Stomach (tissue), 8 donors: ENCODE measurements at regions not wholly inside any gene's neighbourhood (a gene's known extent, or its start where the extent isn't known, plus 50 kb on each side); places are given as distances from the start of the nearest gene placed in this dataset.
A peak's percentile ranks its signal among the peaks of the same experiment; 100 is the strongest.

Experiments
- DNase-seq, 2 donors: peaks; one replicate each; pipeline versions ENCODE4 v3.0.0 to v3.0.0-alpha.2; 2013 to 2019
- H3K27ac ChIP-seq, 5 donors: fragments of 200-600 bp in 4 of 5; sonication (generic) in 4 of 5; one replicate each; pipeline ENCODE4 v1.5.1; 2013 to 2019; ENCODE audit warnings: mild to moderate bottlenecking in 1 of 5, moderate library complexity in 1 of 5
- H3K27me3 ChIP-seq, 3 donors: fragments of 200-600 bp; sonication (generic); one replicate each; pipeline ENCODE4 v1.5.1; 2017 to 2019; ENCODE audit warnings: mixed run types in 1 of 3
- H3K36me3 ChIP-seq, 4 donors: fragments of 200-600 bp; sonication (generic); 1 replicate in 3 of 4; 2 replicates in 1 of 4; pipeline ENCODE4 v1.5.1; 2016 to 2019
- H3K4me1 ChIP-seq, 4 donors: fragments of 200-600 bp; sonication (generic); one replicate each; pipeline ENCODE4 v1.5.1; 2016 to 2019
- H3K4me3 ChIP-seq, 4 donors: fragments of 200-600 bp; sonication (generic) in 3 of 4; one replicate each; pipeline ENCODE4 v1.5.1; 2016 to 2019; ENCODE audit warnings: mild to moderate bottlenecking in 1 of 4
- H3K9me3 ChIP-seq, 4 donors: fragments of 200-600 bp; sonication (generic); one replicate each; pipeline ENCODE4 v1.5.1; 2016 to 2019
- EP300 ChIP-seq: sonication (generic); formaldehyde crosslinking; IDR thresholded peaks from one replicate; pipeline ENCODE4 v1.6.1; 2017; ENCODE audit warnings: antibody characterized with exemption
- POLR2A ChIP-seq, 4 donors: fragments of 450-650 bp; IDR thresholded peaks; one replicate each; pipeline ENCODE4 v1.6.1; 2016; ENCODE audit warnings: antibody characterized with exemption in 4 of 4, control low read depth in 2 of 4, mild to moderate bottlenecking in 1 of 4, moderate library complexity in 1 of 4
- POLR2AphosphoS5 ChIP-seq, 3 donors: sonication (generic); formaldehyde crosslinking; IDR thresholded peaks; one replicate each; pipeline ENCODE4 v1.6.1; 2016; ENCODE audit warnings: antibody characterized with exemption in 3 of 3
- WGBS, 5 donors: extraction: QIAGEN DNeasy Blood & Tissue Kit in 3 of 5; methylation state at CpG; one replicate each; pipeline versions ENCODE4 v1.1.5 to v1.1.7; 2013 to 2018; 5-methylcytosine and 5-hydroxymethylcytosine counted together
- intact Hi-C: fragments of 100-400 bp; cut with DNase I; formaldehyde crosslinking; loops from one replicate; pipeline ENCODE4 v1.15.1; 2023; ENCODE audit warnings: low total_unique reads
- TF ChIP-seq, protein P1 (sequence below), 7 experiments: fragments of 450-650 bp in 4 of 7; fragments of 200-600 bp in 3 of 7; sonication (generic) in 3 of 7; IDR thresholded peaks; one replicate each; pipeline ENCODE4 v1.5.1; 2016 to 2019; ENCODE audit warnings: antibody characterized with exemption in 7 of 7, control low read depth in 2 of 7, mild to moderate bottlenecking in 1 of 7
- donor health status: healthy with polysubstance abuse.
- donor health status: Bipolar disorder and iron deficiency.
- donor health status: healthy.

DNA sequence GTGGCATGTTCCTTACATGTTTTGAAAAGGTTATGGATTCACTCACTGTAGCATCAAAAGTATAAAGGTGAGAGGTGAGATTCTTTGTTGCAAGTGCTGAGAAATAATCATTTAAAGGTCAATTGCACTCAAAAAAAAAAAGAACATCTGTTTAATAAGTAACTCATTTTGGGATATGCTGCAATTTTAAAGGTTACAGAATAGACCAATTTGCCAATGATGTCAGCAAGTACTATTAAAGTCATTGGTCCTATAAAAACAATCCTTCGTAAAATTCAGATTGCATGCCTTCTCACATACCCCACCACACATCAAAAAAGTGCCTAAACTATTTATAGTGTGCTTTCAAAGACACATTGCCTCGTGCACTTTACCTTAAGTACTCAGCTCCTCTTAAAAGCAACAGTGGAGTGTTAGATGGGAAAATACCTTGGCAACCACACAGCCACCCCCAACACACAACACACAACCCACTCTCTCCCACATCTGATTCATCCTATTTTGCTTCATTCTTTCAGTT is 218.2 kb upstream of the ADGRL2 start:
- peak in 1 of 2 donors; percentile 38 for DNase-seq
- intact Hi-C loops: no loop called here
- H3K27ac ChIP-seq: peak overlapping the region in 1 of 5 donors; percentile 27
- no peaks in the 10 kb centered on the region for H3K9me3 ChIP-seq
- no peak for TF ChIP-seq EP300
- TF ChIP-seq POLR2AphosphoS5 (IDR thresholded peaks at IDR 0.05): no peak
- H3K27me3 ChIP-seq: no peaks in the 10 kb centered on the region
- WGBS, 5 donors: 50 to 62% (median 60%) methylated on average over 2 of the region's 2 CpGs
- no peak overlapping the region for H3K4me3 ChIP-seq
- H3K4me1 ChIP-seq: peaks cover 0 to 12% (median 4%) of the 10 kb centered on the region in 4 donors
- H3K36me3 ChIP-seq: no peaks in the 10 kb centered on the region

- Histone ChIP-seq H3K4me1 (peaks cover 0 to 12% (median 2%) of the 10 kb centered on the region in 4 donors), H3K4me3 (no peak overlapping the region), H3K27me3 (no peaks in the 10 kb centered on the region), H3K36me3 (no peaks in the 10 kb centered on the region), H3K27ac (no peak overlapping the region), H3K9me3 (no peaks in the 10 kb centered on the region)
- intact Hi-C loops: no loop called here
- TF ChIP-seq POLR2A (IDR thresholded peaks at IDR 0.05) (no peak), POLR2AphosphoS5 (IDR thresholded peaks at IDR 0.05) (no peak), EP300 (no peak)
- TF ChIP-seq, protein P1, sequence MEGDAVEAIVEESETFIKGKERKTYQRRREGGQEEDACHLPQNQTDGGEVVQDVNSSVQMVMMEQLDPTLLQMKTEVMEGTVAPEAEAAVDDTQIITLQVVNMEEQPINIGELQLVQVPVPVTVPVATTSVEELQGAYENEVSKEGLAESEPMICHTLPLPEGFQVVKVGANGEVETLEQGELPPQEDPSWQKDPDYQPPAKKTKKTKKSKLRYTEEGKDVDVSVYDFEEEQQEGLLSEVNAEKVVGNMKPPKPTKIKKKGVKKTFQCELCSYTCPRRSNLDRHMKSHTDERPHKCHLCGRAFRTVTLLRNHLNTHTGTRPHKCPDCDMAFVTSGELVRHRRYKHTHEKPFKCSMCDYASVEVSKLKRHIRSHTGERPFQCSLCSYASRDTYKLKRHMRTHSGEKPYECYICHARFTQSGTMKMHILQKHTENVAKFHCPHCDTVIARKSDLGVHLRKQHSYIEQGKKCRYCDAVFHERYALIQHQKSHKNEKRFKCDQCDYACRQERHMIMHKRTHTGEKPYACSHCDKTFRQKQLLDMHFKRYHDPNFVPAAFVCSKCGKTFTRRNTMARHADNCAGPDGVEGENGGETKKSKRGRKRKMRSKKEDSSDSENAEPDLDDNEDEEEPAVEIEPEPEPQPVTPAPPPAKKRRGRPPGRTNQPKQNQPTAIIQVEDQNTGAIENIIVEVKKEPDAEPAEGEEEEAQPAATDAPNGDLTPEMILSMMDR (IDR thresholded peaks at IDR 0.05): no peak
- DNase-seq: no peak
Observed at GRCh38 chr1:81578867-81579266, 221.9 kb upstream of the ADGRL2 start.

GRCh38 chr1:81577004-81577697 is 223.6 kb upstream of the ADGRL2 start:
- TF ChIP-seq POLR2A (IDR thresholded peaks at IDR 0.05): no peak
- no peak for TF ChIP-seq EP300
- no peak for TF ChIP-seq POLR2AphosphoS5 (IDR thresholded peaks at IDR 0.05)
- TF ChIP-seq, protein P1 (IDR thresholded peaks at IDR 0.05): no peak
- no peak overlapping the region for H3K27ac ChIP-seq
- H3K4me3 ChIP-seq: no peak overlapping the region
- WGBS, 5 donors: 87 to 91% (median 91%) methylated on average over 7 of the region's 7 CpGs
- no peaks in the 10 kb centered on the region for H3K9me3 ChIP-seq
- H3K36me3 ChIP-seq: no peaks in the 10 kb centered on the region
- DNase-seq: no peak
- H3K27me3 ChIP-seq: no peaks in the 10 kb centered on the region
- intact Hi-C loops: no loop called here
- peaks cover 0 to 21% (median 0%) of the 10 kb centered on the region in 4 donors for H3K4me1 ChIP-seq

DNA sequence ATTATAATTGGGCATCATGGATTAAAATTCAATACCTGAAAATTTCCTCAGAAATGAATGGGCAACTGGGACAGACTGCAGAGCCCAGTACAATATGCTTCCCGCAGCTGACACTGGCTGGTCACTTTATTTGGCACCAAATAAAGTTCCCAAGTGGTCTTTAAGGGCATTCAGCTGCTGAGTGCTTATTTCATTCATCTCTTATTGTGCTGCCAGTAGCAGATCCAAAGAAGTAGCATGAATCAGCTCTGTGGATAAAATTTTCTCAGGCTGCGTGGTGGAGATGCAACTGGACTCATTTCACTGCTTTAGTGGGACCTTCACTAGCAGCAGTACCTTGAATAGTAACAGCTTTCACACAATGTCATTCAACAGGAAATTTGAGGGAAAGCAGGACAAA is 226.3 kb upstream of the ADGRL2 start:
- TF ChIP-seq POLR2A (IDR thresholded peaks at IDR 0.05) (no peak), EP300 (no peak)
- Histone ChIP-seq H3K9me3 (no peaks in the 10 kb centered on the region), H3K27ac (no peak overlapping the region), H3K4me1 (peaks cover 0 to 21% (median 0%) of the 10 kb centered on the region in 4 donors), H3K27me3 (no peaks in the 10 kb centered on the region), H3K36me3 (no peaks in the 10 kb centered on the region), H3K4me3 (no peak overlapping the region)
- no peak for DNase-seq
- WGBS, 5 donors: 65 to 81% (median 78%) methylated on average over 2 of the region's 2 CpGs
- intact Hi-C loops: no loop called here

DNA sequence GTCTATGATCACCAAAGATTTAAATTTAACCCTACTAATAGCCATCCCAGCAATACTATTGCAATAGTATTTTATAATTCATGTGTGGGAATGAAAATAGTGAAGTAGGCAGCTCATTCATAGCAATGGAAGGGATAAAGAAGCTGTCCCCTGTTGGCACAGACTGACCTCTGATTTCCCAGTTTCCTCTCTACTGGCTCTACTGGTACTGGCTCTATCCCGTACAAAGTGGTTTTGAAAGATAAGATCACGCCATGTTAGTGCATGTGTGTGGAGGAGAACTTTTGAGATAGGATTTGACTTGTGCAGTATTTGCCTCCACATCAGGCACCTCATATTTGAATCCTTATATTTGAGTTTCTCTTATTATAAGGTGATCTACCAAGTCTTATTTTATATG is 227.3 kb upstream of the ADGRL2 start:
- Histone ChIP-seq H3K27ac (no peak overlapping the region), H3K9me3 (no peaks in the 10 kb centered on the region), H3K4me1 (peaks cover 0 to 21% (median 0%) of the 10 kb centered on the region in 4 donors), H3K4me3 (no peak overlapping the region), H3K27me3 (no peaks in the 10 kb centered on the region), H3K36me3 (no peaks in the 10 kb centered on the region)
- WGBS, 5 donors: 21 to 65% (median 48%) methylated on average over 2 of the region's 2 CpGs
- no peak for DNase-seq
- TF ChIP-seq POLR2A (IDR thresholded peaks at IDR 0.05) (no peak), POLR2AphosphoS5 (IDR thresholded peaks at IDR 0.05) (no peak), EP300 (no peak)
- TF ChIP-seq, protein P1 (IDR thresholded peaks at IDR 0.05): no peak
- intact Hi-C loops: no loop called here
